GM12874 (cell line): ENCODE measurements at regions not wholly inside any gene's neighbourhood (a gene's known extent, or its start where the extent isn't known, plus 50 kb on each side); places are given as distances from the start of the nearest gene placed in this dataset.

Experiments
- CTCF ChIP-seq: IDR thresholded peaks from 2 replicates; pipeline ENCODE4 v1.5.1; 2011; ENCODE audit warnings: low read depth, mild to moderate bottlenecking, control low read depth, low read length, moderate library complexity; ENCODE audit not compliant: insufficient read depth

GRCh38 chr4:163871078-163871477, 376.6 kb downstream of the TMA16 start:
- TF ChIP-seq CTCF = no peak

- TF ChIP-seq CTCF = no peak
Observed at GRCh38 chr4:163875327-163875726, 380.8 kb downstream of the TMA16 start.

- TF ChIP-seq CTCF = no peak
Observed at GRCh38 chr4:163878336-163879121, 384.0 kb downstream of the TMA16 start.

- no peak for TF ChIP-seq CTCF
Observed at GRCh38 chr4:163892417-163892816, 397.9 kb downstream of the TMA16 start.

- no peak for TF ChIP-seq CTCF
Observed at GRCh38 chr4:163895378-163896005, 401.0 kb downstream of the TMA16 start.

GRCh38 chr4:163901319-163901718, 406.8 kb downstream of the TMA16 start:
- TF ChIP-seq CTCF = no peak

- no peak for TF ChIP-seq CTCF
Observed at GRCh38 chr4:163902417-163902816, 407.9 kb downstream of the TMA16 start.
